ENCODE measurements at regions not wholly inside any gene's neighbourhood (a gene's known extent, or its start where the extent isn't known, plus 50 kb on each side); places are given as distances from the start of the nearest gene placed in this dataset.
"Not testable (repeated sequence)": the region's sequence is repeated elsewhere in the genome, so short reads cannot be mapped to it uniquely, and the experiment has no call there.

GRCh38 chr15:30755036-30755687 is 129.2 kb downstream of the ARHGAP11B start:
- DNase-seq: peak; percentile 41 to 89
- not testable (repeated sequence) for H3K4me1 ChIP-seq; H3K36me3 ChIP-seq (ENCODE audit: insufficient read depth in 1 of 2, low read depth in 1 of 2); H3K27ac ChIP-seq; H3K4me3 ChIP-seq; H3K9me3 ChIP-seq; H3K27me3 ChIP-seq (ENCODE audit: insufficient read depth in 3 of 3, low read length in 2 of 3)
- intact Hi-C loops (cut with DNase I): loop anchor here in 1 of 2 donors (5.0 kb wide), 1 partner anchor 88 kb away; no protein-coding TSS in a partner anchor
- 3 to 7% (median 7%) methylated on average over 2 to 4 of the region's 7 CpGs for WGBS, 3 donors
- ATAC-seq: peak in 3 of 4 donors; percentile 79 to 90 (median 80)
- TF ChIP-seq CTCF (IDR thresholded peaks at IDR 0.05): peak; percentile 60

- ATAC-seq; H3K4me3 ChIP-seq; H3K27ac ChIP-seq; H3K9me3 ChIP-seq; H3K36me3 ChIP-seq (ENCODE audit: insufficient read depth in 1 of 2, low read depth in 1 of 2); H3K27me3 ChIP-seq (ENCODE audit: insufficient read depth in 3 of 3, low read length in 2 of 3); DNase-seq; intact Hi-C loops (cut with DNase I); H3K4me1 ChIP-seq: not testable (repeated sequence)
- WGBS, 3 donors: 93 to 96% (median 95%) methylated on average over 5 of the region's 5 CpGs
These were observed 134.7 kb downstream of the ARHGAP11B start for GRCh38 chr15:30760633-30761032.

- intact Hi-C loops (cut with DNase I); ATAC-seq; DNase-seq; H3K4me1 ChIP-seq; H3K36me3 ChIP-seq (ENCODE audit: insufficient read depth in 1 of 2, low read depth in 1 of 2); H3K27ac ChIP-seq; H3K4me3 ChIP-seq; H3K9me3 ChIP-seq; H3K27me3 ChIP-seq (ENCODE audit: insufficient read depth in 3 of 3, low read length in 2 of 3): not testable (repeated sequence)
- 71 to 100% (median 81%) methylated on average over 1 to 4 of the region's 4 CpGs for WGBS, 3 donors
These were observed 135.4 kb downstream of the ARHGAP11B start for GRCh38 chr15:30761365-30761764.

- H3K4me1 ChIP-seq; ATAC-seq; intact Hi-C loops (cut with DNase I); H3K36me3 ChIP-seq (ENCODE audit: insufficient read depth in 1 of 2, low read depth in 1 of 2); H3K9me3 ChIP-seq; DNase-seq; H3K4me3 ChIP-seq; H3K27ac ChIP-seq; H3K27me3 ChIP-seq (ENCODE audit: insufficient read depth in 3 of 3, low read length in 2 of 3): not testable (repeated sequence)
- WGBS, 3 donors: 92 to 93% (median 93%) methylated on average over 11 to 12 of the region's 12 CpGs
These were observed 134.2 kb upstream of the FAN1 start for GRCh38 chr15:30769390-30770124.

- DNase-seq: no peak
- H3K9me3 ChIP-seq: no peaks in the 10 kb centered on the region
- no peaks in the 10 kb centered on the region for H3K27me3 ChIP-seq (ENCODE audit: insufficient read depth in 3 of 3, low read length in 2 of 3)
- H3K4me3 ChIP-seq: no peak overlapping the region
- no peaks in the 10 kb centered on the region for H3K36me3 ChIP-seq (ENCODE audit: insufficient read depth in 1 of 2, low read depth in 1 of 2)
- no peak for ATAC-seq
- TF ChIP-seq CTCF (IDR thresholded peaks at IDR 0.05): no peak
- intact Hi-C loops (cut with DNase I): no loop called here
- H3K4me1 ChIP-seq: no peaks in the 10 kb centered on the region
- WGBS, 3 donors: 95 to 97% (median 95%) methylated on average over 17 of the region's 17 CpGs
- no peak overlapping the region for H3K27ac ChIP-seq
These were observed 133.0 kb upstream of the FAN1 start for GRCh38 chr15:30770759-30771158.

GRCh38 chr15:30783019-30783418 is 120.7 kb upstream of the FAN1 start:
- no peaks in the 10 kb centered on the region for H3K9me3 ChIP-seq
- no peak overlapping the region for H3K27ac ChIP-seq
- no peak for ATAC-seq
- no peak for TF ChIP-seq CTCF (IDR thresholded peaks at IDR 0.05)
- DNase-seq: no peak
- intact Hi-C loops (cut with DNase I): no loop called here
- H3K27me3 ChIP-seq (ENCODE audit: insufficient read depth in 3 of 3, low read length in 2 of 3): no peaks in the 10 kb centered on the region
- no peak overlapping the region for H3K4me3 ChIP-seq
- no peaks in the 10 kb centered on the region for H3K4me1 ChIP-seq
- 94% methylated on average over 17 of the region's 17 CpGs for WGBS, 3 donors
- H3K36me3 ChIP-seq (ENCODE audit: insufficient read depth in 1 of 2, low read depth in 1 of 2): no peaks in the 10 kb centered on the region
